Astrocyte (in vitro differentiated cells and primary cell): ENCODE measurements at regions not wholly inside any gene's neighbourhood (a gene's known extent, or its start where the extent isn't known, plus 50 kb on each side); places are given as distances from the start of the nearest gene placed in this dataset.

ENCODE experiments used
- DNase-seq: peaks from one replicate; pipeline ENCODE4 v3.0.0-alpha.2; 2010; ENCODE audit warnings: low read depth
- FAIRE-seq: peaks from 2 replicates; lab custom pipeline; 2011; peaks lifted over from hg19 to GRCh38; lab: Jason Lieb, UNC
- H2AFZ ChIP-seq: 2 replicates; pipeline ENCODE4 v1.6.0; 2012; ENCODE audit warnings: low read depth, low read length, inconsistent platforms
- H3K27ac ChIP-seq: 2 replicates; pipeline ENCODE4 v1.5.1; 2011; ENCODE audit warnings: low read depth, low read length, inconsistent platforms
- H3K27me3 ChIP-seq: 2 replicates; pipeline ENCODE4 v1.6.0; 2011; ENCODE audit warnings: low read length, inconsistent platforms; ENCODE audit not compliant: insufficient read depth
- H3K36me3 ChIP-seq: 2 replicates; pipeline ENCODE4 v1.5.1; 2011; ENCODE audit warnings: low read length, inconsistent platforms; ENCODE audit not compliant: insufficient read depth
- H3K4me1 ChIP-seq: 2 replicates; pipeline ENCODE4 v1.5.1; 2011; ENCODE audit warnings: low read length, inconsistent platforms; ENCODE audit not compliant: insufficient read depth
- H3K4me2 ChIP-seq: 2 replicates; pipeline ENCODE4 v1.6.0; 2012; ENCODE audit warnings: low read length, inconsistent platforms
- H3K4me3 ChIP-seq: 2 replicates; pipeline ENCODE4 v1.5.1; 2011; ENCODE audit warnings: low read depth, mild to moderate bottlenecking, low read length, inconsistent platforms; ENCODE audit not compliant: insufficient read depth
- H3K79me2 ChIP-seq: 2 replicates; pipeline ENCODE4 v1.6.0; 2012; ENCODE audit warnings: mild to moderate bottlenecking, low read length, inconsistent platforms; ENCODE audit not compliant: insufficient read depth
- H3K9ac ChIP-seq: 2 replicates; pipeline ENCODE4 v1.6.0; 2012; ENCODE audit warnings: mild to moderate bottlenecking, low read length, inconsistent platforms
- H3K9me3 ChIP-seq: 2 replicates; pipeline ENCODE4 v1.5.1; 2012; ENCODE audit warnings: low read depth, mild to moderate bottlenecking, low read length, inconsistent platforms; ENCODE audit not compliant: insufficient read depth
- H4K20me1 ChIP-seq: 2 replicates; pipeline ENCODE4 v1.6.0; 2012; ENCODE audit warnings: low read length, inconsistent platforms; ENCODE audit not compliant: insufficient read depth
- H3K27ac Mint-ChIP-seq: one replicate; pipeline ENCODE4 v1.8.0; 2021; ENCODE audit warnings: mild to moderate bottlenecking, mixed read lengths; ENCODE audit not compliant: unreplicated experiment
- H3K27me3 Mint-ChIP-seq: one replicate; pipeline ENCODE4 v1.8.0; 2021; ENCODE audit warnings: low read depth, mixed read lengths; ENCODE audit not compliant: unreplicated experiment
- H3K36me3 Mint-ChIP-seq: one replicate; pipeline ENCODE4 v1.8.0; 2021; ENCODE audit warnings: low read depth, mixed read lengths; ENCODE audit not compliant: unreplicated experiment
- H3K4me1 Mint-ChIP-seq: one replicate; pipeline ENCODE4 v1.8.0; 2021; ENCODE audit warnings: low read depth, mixed read lengths; ENCODE audit not compliant: unreplicated experiment
- H3K4me3 Mint-ChIP-seq: one replicate; pipeline ENCODE4 v1.8.0; 2021; ENCODE audit warnings: mild to moderate bottlenecking, moderate library complexity, mixed read lengths; ENCODE audit not compliant: unreplicated experiment
- H3K9me3 Mint-ChIP-seq: one replicate; pipeline ENCODE4 v1.8.0; 2021; ENCODE audit warnings: mild to moderate bottlenecking, mixed read lengths; ENCODE audit not compliant: unreplicated experiment
- EZH2 ChIP-seq: IDR thresholded peaks from 2 replicates; pipeline ENCODE4 v1.6.1; 2012; ENCODE audit warnings: mild to moderate bottlenecking, low read length, inconsistent platforms; ENCODE audit not compliant: insufficient read depth
- TF ChIP-seq, protein P1 (sequence below): IDR thresholded peaks from 2 replicates; pipeline ENCODE4 v1.5.1; 2011; ENCODE audit warnings: low read depth, mild to moderate bottlenecking, inconsistent platforms, low read length, moderate library complexity; ENCODE audit not compliant: insufficient read depth

DNA sequence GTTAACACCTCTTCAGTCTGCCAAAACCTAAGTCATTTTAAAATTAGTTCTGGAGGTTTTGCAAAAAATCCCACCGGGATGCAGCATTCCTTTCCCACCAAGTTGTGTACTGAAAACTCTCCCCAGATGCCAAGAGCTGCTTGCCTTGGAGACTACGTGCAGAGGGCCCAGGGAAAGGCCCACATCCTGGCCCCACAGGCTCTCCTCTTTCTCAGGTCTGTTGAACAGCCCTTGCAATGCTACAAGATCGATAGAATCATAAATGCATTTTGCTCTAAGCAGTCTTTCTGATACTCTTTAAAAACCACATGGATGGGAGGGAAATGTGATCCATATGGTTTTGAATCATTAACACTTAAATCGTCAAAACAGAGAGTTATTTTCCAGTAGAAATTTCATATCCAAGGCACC, 126.7 kb upstream of the ZMIZ1 start:
- Mint-ChIP-seq H3K4me1 (peaks cover 19% of the 10 kb centered on the region), H3K4me3 (no peak overlapping the region), H3K36me3 (no peaks in the 10 kb centered on the region), H3K9me3 (peaks cover 5% of the 10 kb centered on the region), H3K27me3 (peaks cover 24% of the 10 kb centered on the region), H3K27ac (no peak overlapping the region)
- DNase-seq (no peak), FAIRE-seq (no peak)
- H3K9ac ChIP-seq, result no peak overlapping the region
- no peaks in the 10 kb centered on the region for H3K9me3 ChIP-seq
- no peaks in the 10 kb centered on the region for H3K36me3 ChIP-seq
- H2AFZ ChIP-seq, result no peak overlapping the region
- no peak overlapping the region for H3K4me2 ChIP-seq
- no peak for TF ChIP-seq EZH2
- TF ChIP-seq, protein P1, sequence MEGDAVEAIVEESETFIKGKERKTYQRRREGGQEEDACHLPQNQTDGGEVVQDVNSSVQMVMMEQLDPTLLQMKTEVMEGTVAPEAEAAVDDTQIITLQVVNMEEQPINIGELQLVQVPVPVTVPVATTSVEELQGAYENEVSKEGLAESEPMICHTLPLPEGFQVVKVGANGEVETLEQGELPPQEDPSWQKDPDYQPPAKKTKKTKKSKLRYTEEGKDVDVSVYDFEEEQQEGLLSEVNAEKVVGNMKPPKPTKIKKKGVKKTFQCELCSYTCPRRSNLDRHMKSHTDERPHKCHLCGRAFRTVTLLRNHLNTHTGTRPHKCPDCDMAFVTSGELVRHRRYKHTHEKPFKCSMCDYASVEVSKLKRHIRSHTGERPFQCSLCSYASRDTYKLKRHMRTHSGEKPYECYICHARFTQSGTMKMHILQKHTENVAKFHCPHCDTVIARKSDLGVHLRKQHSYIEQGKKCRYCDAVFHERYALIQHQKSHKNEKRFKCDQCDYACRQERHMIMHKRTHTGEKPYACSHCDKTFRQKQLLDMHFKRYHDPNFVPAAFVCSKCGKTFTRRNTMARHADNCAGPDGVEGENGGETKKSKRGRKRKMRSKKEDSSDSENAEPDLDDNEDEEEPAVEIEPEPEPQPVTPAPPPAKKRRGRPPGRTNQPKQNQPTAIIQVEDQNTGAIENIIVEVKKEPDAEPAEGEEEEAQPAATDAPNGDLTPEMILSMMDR, result no peak
- no peak overlapping the region for H3K27ac ChIP-seq
- H3K4me3 ChIP-seq, result no peak overlapping the region
- H4K20me1 ChIP-seq, result no peaks in the 10 kb centered on the region
- H3K27me3 ChIP-seq, result peaks cover 5% of the 10 kb centered on the region
- peaks cover 17% of the 10 kb centered on the region for H3K4me1 ChIP-seq
- H3K79me2 ChIP-seq, result no peaks in the 10 kb centered on the region

DNA sequence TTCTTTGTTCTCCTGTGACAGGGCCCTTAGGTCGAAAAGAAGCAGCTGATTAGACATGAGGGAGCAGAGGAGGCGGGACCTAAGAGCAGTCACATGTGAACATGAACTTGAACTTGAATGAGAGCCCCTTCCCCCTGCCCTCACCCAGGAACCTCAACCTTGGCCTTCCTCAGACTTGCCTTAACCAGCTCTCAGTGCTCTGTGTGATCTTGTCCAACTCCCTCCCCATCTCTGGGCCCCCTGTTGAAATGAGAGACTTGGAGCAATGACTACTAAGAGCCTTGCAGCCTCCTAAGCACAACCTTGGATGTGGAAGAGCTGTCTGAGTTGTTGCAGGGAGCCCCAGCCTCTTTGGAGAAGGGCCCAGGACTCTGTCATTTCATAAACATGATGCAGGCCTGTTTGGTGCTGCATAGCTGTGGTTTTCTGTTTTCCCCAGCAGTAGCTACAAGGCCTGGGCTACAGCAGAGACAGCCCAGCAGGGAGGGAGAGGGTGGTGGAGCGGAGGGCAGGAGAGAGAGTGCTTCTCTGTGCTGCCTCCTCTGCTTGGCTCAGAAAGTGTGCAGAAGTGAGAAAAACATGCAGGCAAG, 123.9 kb upstream of the ZMIZ1 start:
- peak overlapping the region; percentile 60 for H3K4me2 ChIP-seq
- H3K27me3 ChIP-seq, result peaks cover 8% of the 10 kb centered on the region
- no peaks in the 10 kb centered on the region for H3K36me3 ChIP-seq
- H3K79me2 ChIP-seq, result no peaks in the 10 kb centered on the region
- peak overlapping the region; percentile 39 for H2AFZ ChIP-seq
- Mint-ChIP-seq H3K36me3 (no peaks in the 10 kb centered on the region), H3K4me1 (peaks cover 19% of the 10 kb centered on the region), H3K27me3 (peaks cover 31% of the 10 kb centered on the region), H3K4me3 (no peak overlapping the region), H3K27ac (peak overlapping the region; percentile 83), H3K9me3 (peaks cover 7% of the 10 kb centered on the region)
- H3K4me1 ChIP-seq, result peaks cover 17% of the 10 kb centered on the region
- DNase-seq (peak; percentile 97), FAIRE-seq (peak; percentile 89)
- no peak overlapping the region for H3K4me3 ChIP-seq
- TF ChIP-seq EZH2, result no peak
- TF ChIP-seq, protein P1, result no peak
- no peaks in the 10 kb centered on the region for H4K20me1 ChIP-seq
- H3K27ac ChIP-seq, result no peak overlapping the region
- H3K9ac ChIP-seq, result no peak overlapping the region
- no peaks in the 10 kb centered on the region for H3K9me3 ChIP-seq

DNA sequence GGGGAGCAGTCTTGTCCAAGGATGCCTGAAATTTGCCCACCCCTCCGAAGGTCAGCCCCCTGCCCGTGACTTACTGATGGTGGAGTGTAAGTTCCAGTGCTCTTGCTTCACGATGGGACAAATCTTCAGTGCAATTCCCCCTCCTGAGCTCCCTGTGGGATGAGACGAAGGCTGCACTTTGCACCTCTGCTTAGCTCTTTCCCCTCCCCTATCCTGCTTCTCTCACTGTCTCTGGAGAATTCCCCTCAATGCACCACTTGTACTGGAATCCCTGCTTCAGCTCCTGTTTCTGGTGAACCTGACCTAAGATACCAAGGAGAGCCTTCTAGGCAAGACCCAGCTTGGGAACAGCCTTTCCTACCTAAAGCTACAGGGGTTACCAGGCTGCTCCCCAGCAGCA, 122.9 kb upstream of the ZMIZ1 start:
- Histone ChIP-seq H3K4me1 (peaks cover 17% of the 10 kb centered on the region), H4K20me1 (no peaks in the 10 kb centered on the region), H3K9me3 (no peaks in the 10 kb centered on the region), H3K36me3 (no peaks in the 10 kb centered on the region), H3K4me2 (no peak overlapping the region), H3K4me3 (no peak overlapping the region), H2AFZ (no peak overlapping the region), H3K27ac (no peak overlapping the region), H3K9ac (no peak overlapping the region), H3K79me2 (no peaks in the 10 kb centered on the region), H3K27me3 (peaks cover 8% of the 10 kb centered on the region)
- no peak overlapping the region for H3K27ac Mint-ChIP-seq
- H3K27me3 Mint-ChIP-seq, result peaks cover 41% of the 10 kb centered on the region
- TF ChIP-seq, protein P1, result no peak
- no peak for TF ChIP-seq EZH2
- no peak overlapping the region for H3K4me3 Mint-ChIP-seq
- no peaks in the 10 kb centered on the region for H3K36me3 Mint-ChIP-seq
- FAIRE-seq (no peak), DNase-seq (no peak)
- H3K4me1 Mint-ChIP-seq, result peaks cover 19% of the 10 kb centered on the region
- peaks cover 7% of the 10 kb centered on the region for H3K9me3 Mint-ChIP-seq
